ENCODE measurements at regions not wholly inside any gene's neighbourhood (a gene's known extent, or its start where the extent isn't known, plus 50 kb on each side); places are given as distances from the start of the nearest gene placed in this dataset.

DNA sequence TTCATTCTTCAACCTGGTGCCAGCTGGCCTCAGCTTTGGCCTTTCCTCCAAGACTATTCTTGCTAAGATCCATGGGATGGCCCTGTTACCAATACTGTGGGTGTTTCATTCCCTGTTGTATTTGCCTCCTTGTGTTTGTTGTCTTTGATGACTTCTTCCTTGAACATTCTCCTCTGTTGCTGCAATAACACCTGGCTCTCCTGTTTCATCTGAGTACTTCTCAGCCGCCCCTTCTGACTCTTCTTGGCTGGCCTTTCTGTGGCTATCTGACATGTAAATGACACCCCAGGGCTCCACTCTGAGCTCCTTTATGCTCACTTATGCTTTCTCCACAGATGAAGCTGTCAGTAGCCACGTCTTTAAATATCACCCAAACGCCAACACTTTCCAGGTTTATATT is 302.7 kb upstream of the CHRNA7 start:
- DNase-seq: no peak
- no TSS peak for BruUV-seq (replicated peaks)
- Mint-ChIP-seq H3K27me3 (ENCODE audit: insufficient read depth, unreplicated experiment) (peaks cover 27% of the 10 kb centered on the region), H3K36me3 (ENCODE audit: insufficient read depth, unreplicated experiment) (no peaks in the 10 kb centered on the region), H3K27ac (ENCODE audit: unreplicated experiment) (no peak overlapping the region), H3K4me1 (ENCODE audit: low read depth, unreplicated experiment) (no peaks in the 10 kb centered on the region), H3K9me3 (ENCODE audit: unreplicated experiment) (no peaks in the 10 kb centered on the region), H3K4me3 (ENCODE audit: unreplicated experiment) (no peak overlapping the region)
- H3K9me3 ChIP-seq: no peaks in the 10 kb centered on the region
- no peaks in the 10 kb centered on the region for H3K36me3 ChIP-seq (ENCODE audit: control insufficient read depth, insufficient read depth, low read length)
- intact Hi-C loops (cut with micrococcal nuclease; ENCODE audit: unreplicated experiment): no loop called here
- POLR2A ChIA-PET: no interaction called here
- H3K4me3 ChIP-seq (ENCODE audit: low read depth, low read length): no peak overlapping the region
- H3K27me3 ChIP-seq (replicated peaks; ENCODE audit: control insufficient read depth, insufficient read depth, low read length): no peaks in the 10 kb centered on the region; the same call in 1 of the 2 replicates
- CTCF ChIA-PET: no interaction called here
- TF ChIP-seq, protein P1, sequence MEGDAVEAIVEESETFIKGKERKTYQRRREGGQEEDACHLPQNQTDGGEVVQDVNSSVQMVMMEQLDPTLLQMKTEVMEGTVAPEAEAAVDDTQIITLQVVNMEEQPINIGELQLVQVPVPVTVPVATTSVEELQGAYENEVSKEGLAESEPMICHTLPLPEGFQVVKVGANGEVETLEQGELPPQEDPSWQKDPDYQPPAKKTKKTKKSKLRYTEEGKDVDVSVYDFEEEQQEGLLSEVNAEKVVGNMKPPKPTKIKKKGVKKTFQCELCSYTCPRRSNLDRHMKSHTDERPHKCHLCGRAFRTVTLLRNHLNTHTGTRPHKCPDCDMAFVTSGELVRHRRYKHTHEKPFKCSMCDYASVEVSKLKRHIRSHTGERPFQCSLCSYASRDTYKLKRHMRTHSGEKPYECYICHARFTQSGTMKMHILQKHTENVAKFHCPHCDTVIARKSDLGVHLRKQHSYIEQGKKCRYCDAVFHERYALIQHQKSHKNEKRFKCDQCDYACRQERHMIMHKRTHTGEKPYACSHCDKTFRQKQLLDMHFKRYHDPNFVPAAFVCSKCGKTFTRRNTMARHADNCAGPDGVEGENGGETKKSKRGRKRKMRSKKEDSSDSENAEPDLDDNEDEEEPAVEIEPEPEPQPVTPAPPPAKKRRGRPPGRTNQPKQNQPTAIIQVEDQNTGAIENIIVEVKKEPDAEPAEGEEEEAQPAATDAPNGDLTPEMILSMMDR (IDR thresholded peaks at IDR 0.05; ENCODE audit: insufficient read depth in 1 of 2, low read depth in 1 of 2, low read length in 1 of 2, severe bottlenecking in 1 of 2, unreplicated experiment in 1 of 2): no peak
- H3K4me1 ChIP-seq: no peaks in the 10 kb centered on the region

DNA sequence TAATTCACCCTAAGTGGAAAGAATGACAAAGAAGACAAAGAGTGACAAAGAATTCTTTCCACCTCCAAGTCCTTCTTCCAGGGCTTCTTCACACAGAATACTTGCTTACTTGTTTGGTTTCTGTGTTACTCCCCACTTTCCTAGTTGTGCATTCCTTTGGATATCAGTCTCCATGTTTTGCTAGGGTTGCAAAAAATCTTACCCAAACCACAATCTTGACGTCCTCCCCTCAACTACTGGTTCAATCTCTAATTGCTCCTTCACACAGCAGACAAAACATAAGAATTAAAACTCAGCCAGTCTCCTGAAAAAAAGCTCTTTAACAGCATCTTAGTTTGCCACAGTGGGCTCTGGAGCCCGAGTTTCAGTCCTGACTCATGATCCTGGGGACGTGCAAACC is 297.6 kb upstream of the CHRNA7 start:
- intact Hi-C loops (cut with micrococcal nuclease; ENCODE audit: unreplicated experiment): no loop called here
- H3K27me3 Mint-ChIP-seq (ENCODE audit: insufficient read depth, unreplicated experiment): peaks cover 26% of the 10 kb centered on the region
- no peaks in the 10 kb centered on the region; the same call in 1 of the 2 replicates for H3K9me3 ChIP-seq
- no peaks in the 10 kb centered on the region for H3K27me3 ChIP-seq (replicated peaks; ENCODE audit: control insufficient read depth, insufficient read depth, low read length)
- no peaks in the 10 kb centered on the region for H3K9me3 Mint-ChIP-seq (ENCODE audit: unreplicated experiment)
- H3K36me3 Mint-ChIP-seq (ENCODE audit: insufficient read depth, unreplicated experiment): no peaks in the 10 kb centered on the region
- no peak overlapping the region for H3K27ac Mint-ChIP-seq (ENCODE audit: unreplicated experiment)
- BruUV-seq (replicated peaks): no TSS peak
- POLR2A ChIA-PET: no interaction called here
- no peak overlapping the region for H3K4me3 ChIP-seq (ENCODE audit: low read depth, low read length)
- CTCF ChIA-PET: no interaction called here
- H3K36me3 ChIP-seq (ENCODE audit: control insufficient read depth, insufficient read depth, low read length): no peaks in the 10 kb centered on the region
- DNase-seq: no peak
- TF ChIP-seq, protein P1 (IDR thresholded peaks at IDR 0.05; ENCODE audit: insufficient read depth in 1 of 2, low read depth in 1 of 2, low read length in 1 of 2, severe bottlenecking in 1 of 2, unreplicated experiment in 1 of 2): no peak
- no peaks in the 10 kb centered on the region for H3K4me1 Mint-ChIP-seq (ENCODE audit: low read depth, unreplicated experiment)
- H3K4me1 ChIP-seq: no peaks in the 10 kb centered on the region
- H3K4me3 Mint-ChIP-seq (ENCODE audit: unreplicated experiment): no peak overlapping the region

DNA sequence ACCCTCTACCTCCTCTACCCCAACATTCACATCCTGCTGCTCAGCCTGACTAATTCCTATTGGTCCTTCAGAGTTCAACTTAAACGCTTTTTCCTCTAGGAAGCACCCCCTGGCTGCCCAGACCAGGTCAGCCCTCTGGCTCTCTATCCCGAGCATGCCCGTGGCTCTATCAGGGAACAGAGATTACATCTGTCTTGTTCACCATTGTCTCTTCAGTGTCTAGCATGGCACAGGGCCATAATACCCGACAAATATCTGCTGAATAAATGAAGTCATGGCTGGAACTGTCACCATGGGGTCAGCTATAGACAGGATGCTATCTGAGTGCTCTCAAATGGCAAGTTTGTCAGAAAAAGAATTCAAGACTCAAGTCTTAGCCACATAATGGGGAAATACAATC is 296.9 kb upstream of the CHRNA7 start:
- H3K4me3 ChIP-seq (ENCODE audit: low read depth, low read length): no peak overlapping the region
- Mint-ChIP-seq H3K4me3 (ENCODE audit: unreplicated experiment) (no peak overlapping the region), H3K36me3 (ENCODE audit: insufficient read depth, unreplicated experiment) (no peaks in the 10 kb centered on the region), H3K27me3 (ENCODE audit: insufficient read depth, unreplicated experiment) (peaks cover 24% of the 10 kb centered on the region), H3K27ac (ENCODE audit: unreplicated experiment) (no peak overlapping the region), H3K4me1 (ENCODE audit: low read depth, unreplicated experiment) (no peaks in the 10 kb centered on the region), H3K9me3 (ENCODE audit: unreplicated experiment) (no peaks in the 10 kb centered on the region)
- H3K36me3 ChIP-seq (ENCODE audit: control insufficient read depth, insufficient read depth, low read length): no peaks in the 10 kb centered on the region
- DNase-seq: no peak
- ChIA-PET CTCF (no interaction called here), POLR2A (no interaction called here)
- TF ChIP-seq, protein P1 (IDR thresholded peaks at IDR 0.05; ENCODE audit: insufficient read depth in 1 of 2, low read depth in 1 of 2, low read length in 1 of 2, severe bottlenecking in 1 of 2, unreplicated experiment in 1 of 2): no peak
- intact Hi-C loops (cut with micrococcal nuclease; ENCODE audit: unreplicated experiment): no loop called here
- H3K4me1 ChIP-seq: no peaks in the 10 kb centered on the region
- H3K27me3 ChIP-seq (replicated peaks; ENCODE audit: control insufficient read depth, insufficient read depth, low read length): no peaks in the 10 kb centered on the region
- no peaks in the 10 kb centered on the region; the same call in 1 of the 2 replicates for H3K9me3 ChIP-seq
- BruUV-seq (replicated peaks): no TSS peak
